Ishikawa (cell line): ENCODE measurements at regions not wholly inside any gene's neighbourhood (a gene's known extent, or its start where the extent isn't known, plus 50 kb on each side); places are given as distances from the start of the nearest gene placed in this dataset.

Experiments used
- CEBPB ChIP-seq: IDR thresholded peaks from 2 replicates; pipeline ENCODE4 v1.6.1; 2012
- CREB1 ChIP-seq: IDR thresholded peaks from 2 replicates; pipeline ENCODE4 v1.6.1; 2012; ENCODE audit warnings: low read depth
- EGR1 ChIP-seq: IDR thresholded peaks from 2 replicates; pipeline ENCODE4 v1.6.1; 2012
- EP300 ChIP-seq: IDR thresholded peaks from 2 replicates; pipeline ENCODE4 v1.6.1; 2012; ENCODE audit warnings: borderline replicate concordance
- FOXM1 ChIP-seq: IDR thresholded peaks from 2 replicates; pipeline ENCODE4 v1.6.1; 2012; ENCODE audit warnings: low read depth, borderline replicate concordance
- MAX ChIP-seq: IDR thresholded peaks from 2 replicates; pipeline ENCODE4 v1.6.1; 2012
- NFIC ChIP-seq: IDR thresholded peaks from 2 replicates; pipeline ENCODE4 v1.6.1; 2012
- RAD21 ChIP-seq: IDR thresholded peaks from 2 replicates; pipeline ENCODE4 v1.6.1; 2012; ENCODE audit warnings: low read depth
- TAF1 ChIP-seq: IDR thresholded peaks from 2 replicates; pipeline ENCODE4 v1.6.1; 2012; ENCODE audit warnings: low read depth, mild to moderate bottlenecking
- TCF12 ChIP-seq: IDR thresholded peaks from 2 replicates; pipeline ENCODE4 v1.6.1; 2012; ENCODE audit warnings: low read depth
- TEAD4 ChIP-seq: IDR thresholded peaks from 2 replicates; pipeline ENCODE4 v1.6.1; 2012
- USF1 ChIP-seq: IDR thresholded peaks from 2 replicates; pipeline ENCODE4 v1.6.1; 2012
- YY1 ChIP-seq: IDR thresholded peaks from 2 replicates; pipeline ENCODE4 v1.6.1; 2012; ENCODE audit warnings: low read depth
- ZBTB7A ChIP-seq: IDR thresholded peaks from 2 replicates; pipeline ENCODE4 v1.6.1; 2012; ENCODE audit warnings: low read depth
- TF ChIP-seq, protein P1 (sequence below): IDR thresholded peaks from 2 replicates; pipeline ENCODE4 v1.6.1; 2012; ENCODE audit warnings: low read depth, mild to moderate bottlenecking

DNA sequence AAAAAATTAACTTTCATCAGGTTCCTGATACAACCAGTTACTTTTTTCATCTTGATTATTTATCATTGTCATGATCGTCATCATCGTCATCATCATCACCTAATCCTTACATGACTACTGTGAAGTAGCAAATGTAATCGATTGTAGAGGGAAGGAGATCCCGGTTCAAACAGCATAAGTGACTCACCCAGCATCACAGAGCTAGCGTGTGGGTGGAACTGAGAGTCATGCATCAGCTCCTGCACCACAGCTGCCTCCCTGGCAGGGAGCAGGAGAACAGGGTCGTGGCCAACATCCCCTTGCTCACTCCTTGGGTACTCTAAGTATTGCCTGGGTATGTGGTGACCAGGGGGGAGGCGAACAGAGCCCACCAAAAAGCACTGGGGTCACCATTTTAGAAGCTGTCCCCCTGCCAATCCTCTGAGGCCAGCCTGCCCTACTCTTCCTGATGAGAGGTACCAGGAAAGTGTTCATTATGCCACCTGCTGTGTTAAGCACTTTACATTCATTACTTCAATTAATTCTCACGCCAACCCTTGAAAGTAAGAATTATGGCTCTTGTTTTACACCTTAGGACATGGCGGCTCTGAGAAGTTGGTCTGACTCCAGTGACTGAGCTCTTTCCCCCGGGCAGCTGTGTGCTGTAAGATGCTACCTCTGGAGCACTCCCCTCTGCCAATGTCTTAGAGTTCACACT is 425.2 kb downstream of the CD83 start:
- no peak for TF ChIP-seq NFIC
- TF ChIP-seq ZBTB7A, result no peak

GRCh38 chr6:14543971-14544585 is 426.5 kb downstream of the CD83 start:
- no peak for TF ChIP-seq EGR1
- TF ChIP-seq FOXM1, result no peak
- TF ChIP-seq ZBTB7A, result no peak
- TF ChIP-seq MAX, result no peak
- TF ChIP-seq TCF12, result no peak
- no peak for TF ChIP-seq TEAD4

DNA sequence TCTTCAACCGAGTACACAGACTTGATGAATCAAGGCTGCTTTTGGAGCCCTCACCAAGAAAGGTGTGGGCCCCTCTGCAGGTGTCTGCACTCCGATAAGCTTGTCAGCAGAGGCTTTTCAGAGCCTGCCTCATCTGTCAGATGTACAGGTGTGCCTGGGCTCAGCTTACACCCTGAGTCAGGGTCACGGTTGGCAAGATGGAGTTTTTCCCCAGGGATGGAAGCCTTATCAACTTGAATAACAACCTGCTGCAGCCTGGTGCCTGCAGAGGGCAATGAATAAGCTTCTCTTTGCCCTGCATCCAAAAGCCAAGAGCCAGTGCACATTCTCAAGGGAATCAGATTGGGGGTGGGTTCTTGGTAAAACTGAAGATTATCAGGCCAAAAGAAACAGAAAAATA is 427.1 kb downstream of the CD83 start:
- TF ChIP-seq, protein P1, sequence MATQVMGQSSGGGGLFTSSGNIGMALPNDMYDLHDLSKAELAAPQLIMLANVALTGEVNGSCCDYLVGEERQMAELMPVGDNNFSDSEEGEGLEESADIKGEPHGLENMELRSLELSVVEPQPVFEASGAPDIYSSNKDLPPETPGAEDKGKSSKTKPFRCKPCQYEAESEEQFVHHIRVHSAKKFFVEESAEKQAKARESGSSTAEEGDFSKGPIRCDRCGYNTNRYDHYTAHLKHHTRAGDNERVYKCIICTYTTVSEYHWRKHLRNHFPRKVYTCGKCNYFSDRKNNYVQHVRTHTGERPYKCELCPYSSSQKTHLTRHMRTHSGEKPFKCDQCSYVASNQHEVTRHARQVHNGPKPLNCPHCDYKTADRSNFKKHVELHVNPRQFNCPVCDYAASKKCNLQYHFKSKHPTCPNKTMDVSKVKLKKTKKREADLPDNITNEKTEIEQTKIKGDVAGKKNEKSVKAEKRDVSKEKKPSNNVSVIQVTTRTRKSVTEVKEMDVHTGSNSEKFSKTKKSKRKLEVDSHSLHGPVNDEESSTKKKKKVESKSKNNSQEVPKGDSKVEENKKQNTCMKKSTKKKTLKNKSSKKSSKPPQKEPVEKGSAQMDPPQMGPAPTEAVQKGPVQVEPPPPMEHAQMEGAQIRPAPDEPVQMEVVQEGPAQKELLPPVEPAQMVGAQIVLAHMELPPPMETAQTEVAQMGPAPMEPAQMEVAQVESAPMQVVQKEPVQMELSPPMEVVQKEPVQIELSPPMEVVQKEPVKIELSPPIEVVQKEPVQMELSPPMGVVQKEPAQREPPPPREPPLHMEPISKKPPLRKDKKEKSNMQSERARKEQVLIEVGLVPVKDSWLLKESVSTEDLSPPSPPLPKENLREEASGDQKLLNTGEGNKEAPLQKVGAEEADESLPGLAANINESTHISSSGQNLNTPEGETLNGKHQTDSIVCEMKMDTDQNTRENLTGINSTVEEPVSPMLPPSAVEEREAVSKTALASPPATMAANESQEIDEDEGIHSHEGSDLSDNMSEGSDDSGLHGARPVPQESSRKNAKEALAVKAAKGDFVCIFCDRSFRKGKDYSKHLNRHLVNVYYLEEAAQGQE, result no peak
- TF ChIP-seq NFIC (no peak), FOXM1 (no peak), EGR1 (no peak), TEAD4 (no peak), RAD21 (no peak), YY1 (no peak), TAF1 (no peak), ZBTB7A (no peak), USF1 (no peak), EP300 (no peak), MAX (no peak), TCF12 (no peak), CEBPB (no peak)

GRCh38 chr6:14545496-14545895 is 427.9 kb downstream of the CD83 start:
- no peak for TF ChIP-seq TCF12
- TF ChIP-seq USF1, result no peak
- no peak for TF ChIP-seq EP300
- no peak for TF ChIP-seq CEBPB
- TF ChIP-seq TEAD4, result no peak
- TF ChIP-seq EGR1, result no peak
- TF ChIP-seq MAX, result no peak
- TF ChIP-seq, protein P1, result no peak
- TF ChIP-seq ZBTB7A, result no peak
- no peak for TF ChIP-seq YY1
- no peak for TF ChIP-seq RAD21
- TF ChIP-seq CREB1, result no peak
- no peak for TF ChIP-seq FOXM1
- TF ChIP-seq TAF1, result no peak
- TF ChIP-seq NFIC, result no peak

DNA sequence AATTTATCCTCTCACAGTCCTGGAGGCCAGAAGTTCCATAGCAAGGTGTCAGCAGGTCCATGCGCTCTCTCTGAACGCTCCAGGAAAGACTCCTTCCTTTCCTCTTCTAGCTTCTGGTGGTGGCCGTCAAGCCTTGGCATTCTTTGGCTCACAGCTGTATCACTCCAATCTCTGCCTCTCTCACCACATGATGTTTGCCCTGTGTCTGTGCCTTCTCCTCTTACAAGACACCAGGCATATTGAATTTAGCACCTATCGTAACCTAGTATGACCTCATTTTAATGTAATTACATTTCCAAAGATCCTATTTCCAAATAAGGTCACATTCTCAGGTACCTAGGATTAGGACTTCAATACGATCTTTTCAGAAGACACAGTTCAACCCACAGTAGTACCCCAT is 428.5 kb downstream of the CD83 start:
- TF ChIP-seq MAX (no peak), FOXM1 (no peak), CREB1 (no peak), ZBTB7A (no peak), TCF12 (no peak), NFIC (no peak), USF1 (no peak), EGR1 (no peak), YY1 (no peak)
- TF ChIP-seq, protein P1, result no peak
